GM23338 (cell line): ENCODE measurements at regions not wholly inside any gene's neighbourhood (a gene's known extent, or its start where the extent isn't known, plus 50 kb on each side); places are given as distances from the start of the nearest gene placed in this dataset.

Experiments used
- ATAC-seq: fragments of 200-7000 bp; cut with Tn5 transposase; 3 replicates; pipeline ENCODE4 v1.9.1; 2020
- DNase-seq: peaks from one replicate; pipeline ENCODE4 v3.0.0-alpha.2; 2015; ENCODE audit warnings: low spot score
- H2AFZ ChIP-seq: fragments of 200-600 bp; sonication (generic); 2 replicates; pipeline ENCODE4 v1.8.0; 2016; ENCODE audit warnings: antibody characterized with exemption, mild to moderate bottlenecking, moderate library complexity
- H3F3A ChIP-seq: fragments of 200-600 bp; sonication (generic); replicated peaks from 2 replicates; pipeline ENCODE4 v1.8.0; 2017; ENCODE audit warnings: antibody characterized with exemption, mixed run types, low read depth
- H3K27ac ChIP-seq: fragments of 200-600 bp; sonication (generic); 2 replicates; pipeline ENCODE4 v1.6.1; 2016; ENCODE audit warnings: low read depth
- H3K27me3 ChIP-seq: fragments of 200-600 bp; sonication (generic); 2 replicates; pipeline ENCODE4 v1.8.0; 2016; ENCODE audit warnings: mild to moderate bottlenecking, mixed run types, moderate library complexity; ENCODE audit not compliant: insufficient read depth
- H3K36me3 ChIP-seq: fragments of 200-600 bp; sonication (generic); 2 replicates; pipeline ENCODE4 v1.8.0; 2016; ENCODE audit warnings: mild to moderate bottlenecking; ENCODE audit not compliant: insufficient read depth
- H3K4me1 ChIP-seq: fragments of 200-600 bp; sonication (generic); 2 replicates; pipeline ENCODE4 v1.8.0; 2016; ENCODE audit warnings: mild to moderate bottlenecking, moderate library complexity; ENCODE audit not compliant: insufficient read depth
- H3K4me2 ChIP-seq: fragments of 200-600 bp; sonication (generic); 2 replicates; pipeline ENCODE4 v1.7.1; 2017; ENCODE audit warnings: mixed run types
- H3K4me3 ChIP-seq: fragments of 200-600 bp; sonication (generic); 2 replicates; pipeline ENCODE4 v1.6.1; 2016; ENCODE audit warnings: mixed run types
- H3K79me2 ChIP-seq: fragments of 200-600 bp; sonication (generic); replicated peaks from 2 replicates; pipeline ENCODE4 v1.8.0; 2017; ENCODE audit warnings: mild to moderate bottlenecking; ENCODE audit not compliant: insufficient read depth
- H3K9me2 ChIP-seq: fragments of 200-600 bp; sonication (generic); 2 replicates; pipeline ENCODE4 v1.8.0; 2017; ENCODE audit not compliant: insufficient read depth
- H4K20me1 ChIP-seq: fragments of 200-600 bp; sonication (generic); replicated peaks from 2 replicates; pipeline ENCODE4 v1.8.0; 2017; ENCODE audit warnings: mild to moderate bottlenecking; ENCODE audit not compliant: insufficient read depth
- H3K27ac Mint-ChIP-seq: 2 replicates; pipeline ENCODE4 v1.8.0; 2020; ENCODE audit warnings: inconsistent platforms, mild to moderate bottlenecking, moderate library complexity, mixed read lengths
- H3K27me3 Mint-ChIP-seq: 3 replicates; pipeline ENCODE4 v1.8.0; 2022; ENCODE audit warnings: low read depth, mild to moderate bottlenecking, moderate library complexity, mixed read lengths, inconsistent platforms; ENCODE audit not compliant: insufficient read depth, poor library complexity
- H3K36me3 Mint-ChIP-seq: 3 replicates; pipeline ENCODE4 v1.8.0; 2021; ENCODE audit warnings: low read depth, mild to moderate bottlenecking, inconsistent platforms, moderate library complexity, mixed read lengths
- H3K4me1 Mint-ChIP-seq: 3 replicates; pipeline ENCODE4 v1.8.0; 2020; ENCODE audit warnings: mild to moderate bottlenecking, inconsistent platforms, mixed read lengths
- H3K4me3 Mint-ChIP-seq: 3 replicates; pipeline ENCODE4 v1.8.0; 2021; ENCODE audit warnings: moderate library complexity, mild to moderate bottlenecking, inconsistent platforms, mixed read lengths
- H3K9me3 Mint-ChIP-seq: 3 replicates; pipeline ENCODE4 v1.8.0; 2020; ENCODE audit warnings: moderate library complexity, mild to moderate bottlenecking, inconsistent platforms, mixed read lengths
- CREB1 ChIP-seq: fragments of 250-450 bp; sonication (Bioruptor Pico); IDR thresholded peaks from 2 replicates; pipeline ENCODE4 v1.5.0; 2020; ENCODE audit warnings: low read depth, mild to moderate bottlenecking, moderate library complexity
- EZH2 ChIP-seq: fragments of 200-600 bp; sonication (generic); IDR thresholded peaks from one replicate; pipeline ENCODE4 v1.8.0; 2017; ENCODE audit warnings: antibody characterized with exemption, mild to moderate bottlenecking, low read depth; ENCODE audit not compliant: unreplicated experiment
- EZH2phosphoT487 ChIP-seq: fragments of 200-600 bp; sonication (generic); IDR thresholded peaks from one replicate; pipeline ENCODE4 v1.8.1; 2018; ENCODE audit warnings: antibody characterized with exemption; ENCODE audit not compliant: unreplicated experiment
- JUNB ChIP-seq: IDR thresholded peaks from one replicate; pipeline ENCODE4 v1.6.1; 2016; ENCODE audit warnings: antibody characterized with exemption; ENCODE audit not compliant: unreplicated experiment
- NANOG ChIP-seq: IDR thresholded peaks from 2 replicates; pipeline ENCODE4 v1.6.1; 2016; ENCODE audit warnings: antibody characterized with exemption, borderline replicate concordance
- POLR2AphosphoS5 ChIP-seq: IDR thresholded peaks from 2 replicates; pipeline ENCODE4 v1.6.1; 2016; ENCODE audit warnings: antibody characterized with exemption, low read depth
- STAT1 ChIP-seq: IDR thresholded peaks from one replicate; pipeline ENCODE4 v1.6.1; 2016; ENCODE audit warnings: antibody characterized with exemption; ENCODE audit not compliant: unreplicated experiment
- ZNF114 ChIP-seq: fragments of 250-450 bp; sonication (Bioruptor Pico); IDR thresholded peaks from 2 replicates; pipeline ENCODE4 v1.5.0; 2020; ENCODE audit warnings: mild to moderate bottlenecking, moderate library complexity
- ZNF331 ChIP-seq: fragments of 250-450 bp; sonication (Bioruptor Pico); IDR thresholded peaks from 2 replicates; pipeline ENCODE4 v1.5.0; 2020; ENCODE audit warnings: low read depth, mild to moderate bottlenecking, moderate library complexity
- TF ChIP-seq, protein P1 (sequence below), 2 experiments: fragments of 200-600 bp in 1 of 2; sonication (generic) in 1 of 2; conservative IDR thresholded peaks; 2 replicates each; pipeline versions ENCODE4 v1.5.1 to v1.6.1; 2016 to 2017; ENCODE audit warnings: antibody characterized with exemption in 2 of 2, low read depth in 2 of 2, mild to moderate bottlenecking in 2 of 2, moderate library complexity in 1 of 2
- TF ChIP-seq, protein P2 (sequence below): fragments of 250-450 bp; sonication (Bioruptor Pico); IDR thresholded peaks from 2 replicates; pipeline ENCODE4 v1.5.0; 2020; ENCODE audit warnings: mild to moderate bottlenecking, moderate library complexity
- TF ChIP-seq, protein P3 (sequence below): IDR thresholded peaks from 2 replicates; pipeline ENCODE4 v1.6.1; 2016; ENCODE audit warnings: antibody characterized with exemption
- TF ChIP-seq, protein P4 (sequence below): IDR thresholded peaks from one replicate; pipeline ENCODE4 v1.6.1; 2018; ENCODE audit warnings: antibody characterized with exemption; ENCODE audit not compliant: unreplicated experiment

DNA sequence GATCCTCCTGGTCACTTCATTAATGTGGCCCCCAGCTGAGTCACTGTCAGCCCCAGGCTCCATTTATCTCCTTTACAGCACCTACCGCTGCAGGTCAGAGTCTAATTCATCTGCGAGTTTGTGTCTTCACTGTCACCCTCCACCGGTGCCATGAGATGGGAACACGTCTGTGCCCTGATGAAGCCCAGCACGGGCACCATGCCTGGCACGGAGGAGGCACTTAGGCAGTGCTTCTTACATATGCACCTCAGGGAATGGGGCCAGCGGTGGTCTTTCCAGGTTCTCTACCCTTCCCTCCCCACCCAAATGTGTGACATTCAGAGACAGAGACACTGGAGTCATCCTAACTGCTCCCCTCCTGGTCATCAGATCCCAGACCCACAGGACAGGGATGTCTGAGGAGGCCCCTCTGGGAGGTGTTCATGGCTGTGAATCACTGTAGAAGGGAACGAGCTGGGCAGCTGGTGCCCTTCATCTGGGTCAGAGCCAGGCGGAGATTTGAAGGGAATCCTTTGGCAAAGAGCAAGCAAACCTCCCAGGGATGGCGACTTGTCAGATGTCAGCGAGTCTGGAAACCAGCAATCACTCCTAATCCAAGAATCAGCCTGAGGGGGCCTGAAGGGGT lies 364.6 kb downstream of the PREX1 start:
- Histone ChIP-seq H4K20me1 (no peaks in the 10 kb centered on the region), H3K4me1 (peaks cover 10% of the 10 kb centered on the region), H3K27ac (no peak overlapping the region), H3F3A (no peaks in the 10 kb centered on the region), H3K4me3 (no peak overlapping the region), H3K9me2 (no peaks in the 10 kb centered on the region), H2AFZ (no peak overlapping the region), H3K79me2 (no peaks in the 10 kb centered on the region), H3K27me3 (no peaks in the 10 kb centered on the region), H3K36me3 (no peaks in the 10 kb centered on the region), H3K4me2 (no peak overlapping the region)
- no peak for TF ChIP-seq JUNB
- no peak for TF ChIP-seq NANOG
- no peak for TF ChIP-seq EZH2phosphoT487
- TF ChIP-seq, protein P1, sequence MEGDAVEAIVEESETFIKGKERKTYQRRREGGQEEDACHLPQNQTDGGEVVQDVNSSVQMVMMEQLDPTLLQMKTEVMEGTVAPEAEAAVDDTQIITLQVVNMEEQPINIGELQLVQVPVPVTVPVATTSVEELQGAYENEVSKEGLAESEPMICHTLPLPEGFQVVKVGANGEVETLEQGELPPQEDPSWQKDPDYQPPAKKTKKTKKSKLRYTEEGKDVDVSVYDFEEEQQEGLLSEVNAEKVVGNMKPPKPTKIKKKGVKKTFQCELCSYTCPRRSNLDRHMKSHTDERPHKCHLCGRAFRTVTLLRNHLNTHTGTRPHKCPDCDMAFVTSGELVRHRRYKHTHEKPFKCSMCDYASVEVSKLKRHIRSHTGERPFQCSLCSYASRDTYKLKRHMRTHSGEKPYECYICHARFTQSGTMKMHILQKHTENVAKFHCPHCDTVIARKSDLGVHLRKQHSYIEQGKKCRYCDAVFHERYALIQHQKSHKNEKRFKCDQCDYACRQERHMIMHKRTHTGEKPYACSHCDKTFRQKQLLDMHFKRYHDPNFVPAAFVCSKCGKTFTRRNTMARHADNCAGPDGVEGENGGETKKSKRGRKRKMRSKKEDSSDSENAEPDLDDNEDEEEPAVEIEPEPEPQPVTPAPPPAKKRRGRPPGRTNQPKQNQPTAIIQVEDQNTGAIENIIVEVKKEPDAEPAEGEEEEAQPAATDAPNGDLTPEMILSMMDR (conservative IDR thresholded peaks at IDR 0.05; ENCODE audit: low read depth in 2 of 2), result no peak
- TF ChIP-seq ZNF114, result no peak
- TF ChIP-seq EZH2, result no peak
- TF ChIP-seq POLR2AphosphoS5, result no peak
- no peak for TF ChIP-seq STAT1
- TF ChIP-seq, protein P2, sequence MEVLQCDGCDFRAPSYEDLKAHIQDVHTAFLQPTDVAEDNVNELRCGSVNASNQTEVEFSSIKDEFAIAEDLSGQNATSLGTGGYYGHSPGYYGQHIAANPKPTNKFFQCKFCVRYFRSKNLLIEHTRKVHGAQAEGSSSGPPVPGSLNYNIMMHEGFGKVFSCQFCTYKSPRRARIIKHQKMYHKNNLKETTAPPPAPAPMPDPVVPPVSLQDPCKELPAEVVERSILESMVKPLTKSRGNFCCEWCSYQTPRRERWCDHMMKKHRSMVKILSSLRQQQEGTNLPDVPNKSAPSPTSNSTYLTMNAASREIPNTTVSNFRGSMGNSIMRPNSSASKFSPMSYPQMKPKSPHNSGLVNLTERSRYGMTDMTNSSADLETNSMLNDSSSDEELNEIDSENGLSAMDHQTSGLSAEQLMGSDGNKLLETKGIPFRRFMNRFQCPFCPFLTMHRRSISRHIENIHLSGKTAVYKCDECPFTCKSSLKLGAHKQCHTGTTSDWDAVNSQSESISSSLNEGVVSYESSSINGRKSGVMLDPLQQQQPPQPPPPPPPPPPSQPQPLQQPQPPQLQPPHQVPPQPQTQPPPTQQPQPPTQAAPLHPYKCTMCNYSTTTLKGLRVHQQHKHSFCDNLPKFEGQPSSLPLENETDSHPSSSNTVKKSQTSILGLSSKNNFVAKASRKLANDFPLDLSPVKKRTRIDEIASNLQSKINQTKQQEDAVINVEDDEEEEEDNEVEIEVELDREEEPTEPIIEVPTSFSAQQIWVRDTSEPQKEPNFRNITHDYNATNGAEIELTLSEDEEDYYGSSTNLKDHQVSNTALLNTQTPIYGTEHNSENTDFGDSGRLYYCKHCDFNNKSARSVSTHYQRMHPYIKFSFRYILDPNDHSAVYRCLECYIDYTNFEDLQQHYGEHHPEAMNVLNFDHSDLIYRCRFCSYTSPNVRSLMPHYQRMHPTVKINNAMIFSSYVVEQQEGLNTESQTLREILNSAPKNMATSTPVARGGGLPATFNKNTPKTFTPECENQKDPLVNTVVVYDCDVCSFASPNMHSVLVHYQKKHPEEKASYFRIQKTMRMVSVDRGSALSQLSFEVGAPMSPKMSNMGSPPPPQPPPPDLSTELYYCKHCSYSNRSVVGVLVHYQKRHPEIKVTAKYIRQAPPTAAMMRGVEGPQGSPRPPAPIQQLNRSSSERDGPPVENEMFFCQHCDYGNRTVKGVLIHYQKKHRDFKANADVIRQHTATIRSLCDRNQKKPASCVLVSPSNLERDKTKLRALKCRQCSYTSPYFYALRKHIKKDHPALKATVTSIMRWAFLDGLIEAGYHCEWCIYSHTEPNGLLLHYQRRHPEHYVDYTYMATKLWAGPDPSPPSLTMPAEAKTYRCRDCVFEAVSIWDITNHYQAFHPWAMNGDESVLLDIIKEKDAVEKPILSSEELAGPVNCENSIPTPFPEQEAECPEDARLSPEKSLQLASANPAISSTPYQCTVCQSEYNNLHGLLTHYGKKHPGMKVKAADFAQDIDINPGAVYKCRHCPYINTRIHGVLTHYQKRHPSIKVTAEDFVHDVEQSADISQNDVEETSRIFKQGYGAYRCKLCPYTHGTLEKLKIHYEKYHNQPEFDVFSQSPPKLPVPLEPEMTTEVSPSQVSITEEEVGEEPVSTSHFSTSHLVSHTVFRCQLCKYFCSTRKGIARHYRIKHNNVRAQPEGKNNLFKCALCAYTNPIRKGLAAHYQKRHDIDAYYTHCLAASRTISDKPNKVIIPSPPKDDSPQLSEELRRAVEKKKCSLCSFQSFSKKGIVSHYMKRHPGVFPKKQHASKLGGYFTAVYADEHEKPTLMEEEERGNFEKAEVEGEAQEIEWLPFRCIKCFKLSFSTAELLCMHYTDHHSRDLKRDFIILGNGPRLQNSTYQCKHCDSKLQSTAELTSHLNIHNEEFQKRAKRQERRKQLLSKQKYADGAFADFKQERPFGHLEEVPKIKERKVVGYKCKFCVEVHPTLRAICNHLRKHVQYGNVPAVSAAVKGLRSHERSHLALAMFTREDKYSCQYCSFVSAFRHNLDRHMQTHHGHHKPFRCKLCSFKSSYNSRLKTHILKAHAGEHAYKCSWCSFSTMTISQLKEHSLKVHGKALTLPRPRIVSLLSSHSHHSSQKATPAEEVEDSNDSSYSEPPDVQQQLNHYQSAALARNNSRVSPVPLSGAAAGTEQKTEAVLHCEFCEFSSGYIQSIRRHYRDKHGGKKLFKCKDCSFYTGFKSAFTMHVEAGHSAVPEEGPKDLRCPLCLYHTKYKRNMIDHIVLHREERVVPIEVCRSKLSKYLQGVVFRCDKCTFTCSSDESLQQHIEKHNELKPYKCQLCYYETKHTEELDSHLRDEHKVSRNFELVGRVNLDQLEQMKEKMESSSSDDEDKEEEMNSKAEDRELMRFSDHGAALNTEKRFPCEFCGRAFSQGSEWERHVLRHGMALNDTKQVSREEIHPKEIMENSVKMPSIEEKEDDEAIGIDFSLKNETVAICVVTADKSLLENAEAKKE (CRISPR knock-in tag), result no peak
- TF ChIP-seq CREB1 (CRISPR knock-in tag), result no peak
- TF ChIP-seq, protein P3, sequence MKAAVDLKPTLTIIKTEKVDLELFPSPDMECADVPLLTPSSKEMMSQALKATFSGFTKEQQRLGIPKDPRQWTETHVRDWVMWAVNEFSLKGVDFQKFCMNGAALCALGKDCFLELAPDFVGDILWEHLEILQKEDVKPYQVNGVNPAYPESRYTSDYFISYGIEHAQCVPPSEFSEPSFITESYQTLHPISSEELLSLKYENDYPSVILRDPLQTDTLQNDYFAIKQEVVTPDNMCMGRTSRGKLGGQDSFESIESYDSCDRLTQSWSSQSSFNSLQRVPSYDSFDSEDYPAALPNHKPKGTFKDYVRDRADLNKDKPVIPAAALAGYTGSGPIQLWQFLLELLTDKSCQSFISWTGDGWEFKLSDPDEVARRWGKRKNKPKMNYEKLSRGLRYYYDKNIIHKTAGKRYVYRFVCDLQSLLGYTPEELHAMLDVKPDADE, result no peak
- TF ChIP-seq ZNF331, result no peak
- TF ChIP-seq, protein P4, sequence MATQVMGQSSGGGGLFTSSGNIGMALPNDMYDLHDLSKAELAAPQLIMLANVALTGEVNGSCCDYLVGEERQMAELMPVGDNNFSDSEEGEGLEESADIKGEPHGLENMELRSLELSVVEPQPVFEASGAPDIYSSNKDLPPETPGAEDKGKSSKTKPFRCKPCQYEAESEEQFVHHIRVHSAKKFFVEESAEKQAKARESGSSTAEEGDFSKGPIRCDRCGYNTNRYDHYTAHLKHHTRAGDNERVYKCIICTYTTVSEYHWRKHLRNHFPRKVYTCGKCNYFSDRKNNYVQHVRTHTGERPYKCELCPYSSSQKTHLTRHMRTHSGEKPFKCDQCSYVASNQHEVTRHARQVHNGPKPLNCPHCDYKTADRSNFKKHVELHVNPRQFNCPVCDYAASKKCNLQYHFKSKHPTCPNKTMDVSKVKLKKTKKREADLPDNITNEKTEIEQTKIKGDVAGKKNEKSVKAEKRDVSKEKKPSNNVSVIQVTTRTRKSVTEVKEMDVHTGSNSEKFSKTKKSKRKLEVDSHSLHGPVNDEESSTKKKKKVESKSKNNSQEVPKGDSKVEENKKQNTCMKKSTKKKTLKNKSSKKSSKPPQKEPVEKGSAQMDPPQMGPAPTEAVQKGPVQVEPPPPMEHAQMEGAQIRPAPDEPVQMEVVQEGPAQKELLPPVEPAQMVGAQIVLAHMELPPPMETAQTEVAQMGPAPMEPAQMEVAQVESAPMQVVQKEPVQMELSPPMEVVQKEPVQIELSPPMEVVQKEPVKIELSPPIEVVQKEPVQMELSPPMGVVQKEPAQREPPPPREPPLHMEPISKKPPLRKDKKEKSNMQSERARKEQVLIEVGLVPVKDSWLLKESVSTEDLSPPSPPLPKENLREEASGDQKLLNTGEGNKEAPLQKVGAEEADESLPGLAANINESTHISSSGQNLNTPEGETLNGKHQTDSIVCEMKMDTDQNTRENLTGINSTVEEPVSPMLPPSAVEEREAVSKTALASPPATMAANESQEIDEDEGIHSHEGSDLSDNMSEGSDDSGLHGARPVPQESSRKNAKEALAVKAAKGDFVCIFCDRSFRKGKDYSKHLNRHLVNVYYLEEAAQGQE, result no peak
- H3K36me3 Mint-ChIP-seq, result peaks cover 4% of the 10 kb centered on the region; the same call in 2 of the 3 replicates
- no peak for DNase-seq
- peaks cover 19% of the 10 kb centered on the region for H3K4me1 Mint-ChIP-seq
- peaks cover 6% of the 10 kb centered on the region for H3K27me3 Mint-ChIP-seq
- no peak for ATAC-seq
- H3K9me3 Mint-ChIP-seq, result peaks cover 8% of the 10 kb centered on the region
- H3K4me3 Mint-ChIP-seq, result no peak overlapping the region
- no peak overlapping the region for H3K27ac Mint-ChIP-seq
